ENCODE measurements at regions not wholly inside any gene's neighbourhood (a gene's known extent, or its start where the extent isn't known, plus 50 kb on each side); places are given as distances from the start of the nearest gene placed in this dataset.

DNA sequence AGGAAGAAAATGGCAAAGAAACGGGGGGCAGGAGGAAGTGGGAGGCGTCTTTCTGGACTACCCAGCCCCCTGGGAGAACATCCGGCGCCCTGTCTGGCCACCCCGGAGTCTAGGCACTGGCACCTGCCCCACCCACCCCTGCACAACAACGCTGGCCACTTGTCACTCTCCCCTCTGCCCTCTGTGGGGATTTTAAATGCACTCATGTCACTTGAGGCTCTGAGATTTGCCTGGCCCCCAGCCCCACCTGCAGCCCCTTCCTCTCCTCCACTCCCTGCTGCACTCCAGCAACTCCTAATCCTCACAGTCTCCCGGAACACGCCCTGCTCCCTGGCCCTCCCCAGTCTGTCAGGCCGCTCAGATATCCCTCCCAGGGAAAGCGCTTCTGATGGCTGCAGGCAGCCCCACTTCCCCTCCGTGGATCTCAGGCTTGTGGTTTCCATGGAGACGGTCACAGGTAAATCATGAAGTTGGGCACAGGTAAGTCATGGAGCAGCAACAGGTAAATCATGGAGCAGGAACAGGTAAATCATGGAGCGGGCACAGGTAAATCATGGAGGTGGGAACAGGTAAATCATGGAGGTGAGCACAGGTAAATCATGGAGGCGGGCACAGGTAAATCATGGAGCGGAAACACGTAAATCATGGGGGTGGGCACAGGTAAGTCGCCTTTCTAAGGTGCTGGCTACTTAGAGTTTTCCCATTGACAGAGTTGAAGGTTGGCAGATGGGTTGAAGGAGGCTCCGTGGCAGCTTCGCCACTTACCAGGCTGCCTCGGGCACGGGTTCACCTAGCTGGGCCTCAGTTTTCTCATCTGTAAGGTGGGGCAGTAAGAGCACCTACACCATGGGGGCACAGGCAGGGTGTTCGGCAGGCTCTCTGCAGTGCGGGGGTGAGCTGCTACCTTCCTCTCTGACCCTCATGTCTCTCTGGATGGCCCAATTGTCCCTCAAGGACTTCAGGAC lies 79.0 kb upstream of the SHISAL1 start:
- DNase-seq (peak in 2 of 4 donors; percentile 10 to 32), ATAC-seq (no peak)
- no peaks in the 10 kb centered on the region for H3K4me1 ChIP-seq
- no peak overlapping the region for H3K27ac ChIP-seq
- H3K4me3 ChIP-seq = no peak overlapping the region
- H3K27me3 ChIP-seq = peaks cover 0 to 19% of the 10 kb centered on the region in 2 donors
- TF ChIP-seq, protein P1, sequence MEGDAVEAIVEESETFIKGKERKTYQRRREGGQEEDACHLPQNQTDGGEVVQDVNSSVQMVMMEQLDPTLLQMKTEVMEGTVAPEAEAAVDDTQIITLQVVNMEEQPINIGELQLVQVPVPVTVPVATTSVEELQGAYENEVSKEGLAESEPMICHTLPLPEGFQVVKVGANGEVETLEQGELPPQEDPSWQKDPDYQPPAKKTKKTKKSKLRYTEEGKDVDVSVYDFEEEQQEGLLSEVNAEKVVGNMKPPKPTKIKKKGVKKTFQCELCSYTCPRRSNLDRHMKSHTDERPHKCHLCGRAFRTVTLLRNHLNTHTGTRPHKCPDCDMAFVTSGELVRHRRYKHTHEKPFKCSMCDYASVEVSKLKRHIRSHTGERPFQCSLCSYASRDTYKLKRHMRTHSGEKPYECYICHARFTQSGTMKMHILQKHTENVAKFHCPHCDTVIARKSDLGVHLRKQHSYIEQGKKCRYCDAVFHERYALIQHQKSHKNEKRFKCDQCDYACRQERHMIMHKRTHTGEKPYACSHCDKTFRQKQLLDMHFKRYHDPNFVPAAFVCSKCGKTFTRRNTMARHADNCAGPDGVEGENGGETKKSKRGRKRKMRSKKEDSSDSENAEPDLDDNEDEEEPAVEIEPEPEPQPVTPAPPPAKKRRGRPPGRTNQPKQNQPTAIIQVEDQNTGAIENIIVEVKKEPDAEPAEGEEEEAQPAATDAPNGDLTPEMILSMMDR (IDR thresholded peaks at IDR 0.05) = no peak
- intact Hi-C loops (cut with DNase I) = no loop called here
- H3K9me3 ChIP-seq = no peaks in the 10 kb centered on the region
- no peaks in the 10 kb centered on the region for H3K36me3 ChIP-seq

DNA sequence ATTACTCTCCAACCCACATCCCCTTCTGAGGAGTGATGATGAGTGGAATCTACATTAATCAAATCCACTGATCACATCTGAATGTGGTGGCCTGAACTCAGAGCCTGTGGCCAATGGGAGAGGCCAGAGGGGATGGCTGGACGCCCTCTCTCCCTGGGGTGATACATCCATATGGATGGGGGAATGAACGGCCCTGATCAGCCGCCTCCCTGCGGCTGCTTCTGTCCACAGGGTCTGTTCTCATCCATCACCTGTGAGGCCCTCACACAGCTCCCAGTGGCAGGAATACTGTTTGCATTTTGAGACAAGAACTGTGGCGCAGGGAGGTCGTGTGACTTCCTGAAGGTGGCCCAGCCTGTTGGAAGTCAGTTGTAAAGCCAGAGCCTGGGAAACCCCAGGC lies 78.3 kb upstream of the SHISAL1 start:
- intact Hi-C loops (cut with DNase I) = no loop called here
- H3K4me1 ChIP-seq = no peaks in the 10 kb centered on the region
- ATAC-seq (no peak), DNase-seq (peak in 2 of 4 donors; percentile 27 to 37)
- H3K9me3 ChIP-seq = no peaks in the 10 kb centered on the region
- no peak overlapping the region for H3K27ac ChIP-seq
- H3K4me3 ChIP-seq = no peak overlapping the region
- TF ChIP-seq, protein P1 (IDR thresholded peaks at IDR 0.05) = no peak
- H3K36me3 ChIP-seq = no peaks in the 10 kb centered on the region
- H3K27me3 ChIP-seq = peaks cover 0 to 19% of the 10 kb centered on the region in 2 donors

DNA sequence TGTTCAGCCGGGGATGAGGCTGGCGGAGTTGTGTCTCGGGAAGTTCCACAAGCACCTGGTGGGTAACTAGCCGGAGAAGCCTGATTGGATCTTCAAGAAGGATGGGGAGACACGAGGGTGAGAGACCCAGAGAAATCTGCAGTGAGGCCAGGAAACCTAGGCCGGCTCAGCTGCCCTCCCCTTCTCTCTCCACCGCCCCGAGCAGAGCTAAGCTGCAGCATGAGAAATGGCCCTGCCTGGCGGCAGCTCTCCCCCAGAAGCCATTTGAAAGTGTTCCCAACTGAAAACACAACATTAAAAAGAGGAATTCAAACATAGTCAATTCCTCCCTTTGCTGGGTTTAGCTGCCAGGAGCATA lies 77.8 kb upstream of the SHISAL1 start:
- TF ChIP-seq, protein P1 (IDR thresholded peaks at IDR 0.05) = no peak
- Histone ChIP-seq H3K9me3 (no peaks in the 10 kb centered on the region), H3K36me3 (no peaks in the 10 kb centered on the region), H3K4me1 (no peaks in the 10 kb centered on the region), H3K4me3 (no peak overlapping the region), H3K27ac (no peak overlapping the region), H3K27me3 (peaks cover 0 to 19% of the 10 kb centered on the region in 2 donors)
- ATAC-seq = no peak
- DNase-seq = peak in 1 of 4 donors; percentile 22
- intact Hi-C loops (cut with DNase I) = no loop called here

DNA sequence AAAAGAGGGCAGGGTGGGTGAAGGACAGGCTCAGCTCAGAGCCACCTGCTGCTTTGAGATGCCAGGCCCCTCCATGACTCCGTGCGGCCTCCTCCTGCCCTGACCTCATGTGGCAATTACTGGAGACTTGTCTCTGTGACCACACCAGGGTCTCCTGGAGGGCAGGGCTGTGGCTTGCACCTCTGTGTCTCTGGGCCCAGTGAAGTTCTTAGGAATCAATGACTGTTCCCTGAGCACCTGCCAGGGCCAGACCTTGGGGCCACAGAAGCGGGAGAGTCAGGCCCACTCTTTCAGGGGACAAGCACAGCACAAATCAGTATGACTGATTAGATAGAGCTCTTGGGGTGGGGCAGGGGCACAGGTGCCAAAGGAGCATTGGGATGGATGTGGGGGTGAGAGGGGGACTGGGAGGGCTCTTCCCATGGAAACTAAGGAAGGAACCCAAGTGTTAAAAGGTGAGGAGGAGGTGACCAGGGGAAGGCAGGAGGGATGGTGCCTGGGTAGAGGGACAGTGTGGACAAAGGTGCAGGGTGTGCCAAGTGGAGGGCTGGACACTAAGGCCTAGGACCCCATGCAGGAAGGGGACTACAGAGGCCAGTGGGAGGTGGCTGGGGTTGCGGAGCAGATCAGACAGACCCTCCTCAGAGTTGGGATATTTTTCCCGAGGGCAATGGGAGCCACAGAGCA lies 77.3 kb upstream of the SHISAL1 start:
- TF ChIP-seq, protein P1 (IDR thresholded peaks at IDR 0.05) = no peak
- H3K36me3 ChIP-seq = no peaks in the 10 kb centered on the region
- intact Hi-C loops (cut with DNase I) = no loop called here
- peak in 1 of 4 donors; percentile 41 for DNase-seq
- H3K27me3 ChIP-seq = peaks cover 0 to 19% of the 10 kb centered on the region in 2 donors
- H3K27ac ChIP-seq = no peak overlapping the region
- no peaks in the 10 kb centered on the region for H3K9me3 ChIP-seq
- H3K4me1 ChIP-seq = no peaks in the 10 kb centered on the region
- no peak overlapping the region for H3K4me3 ChIP-seq
- no peak for ATAC-seq

DNA sequence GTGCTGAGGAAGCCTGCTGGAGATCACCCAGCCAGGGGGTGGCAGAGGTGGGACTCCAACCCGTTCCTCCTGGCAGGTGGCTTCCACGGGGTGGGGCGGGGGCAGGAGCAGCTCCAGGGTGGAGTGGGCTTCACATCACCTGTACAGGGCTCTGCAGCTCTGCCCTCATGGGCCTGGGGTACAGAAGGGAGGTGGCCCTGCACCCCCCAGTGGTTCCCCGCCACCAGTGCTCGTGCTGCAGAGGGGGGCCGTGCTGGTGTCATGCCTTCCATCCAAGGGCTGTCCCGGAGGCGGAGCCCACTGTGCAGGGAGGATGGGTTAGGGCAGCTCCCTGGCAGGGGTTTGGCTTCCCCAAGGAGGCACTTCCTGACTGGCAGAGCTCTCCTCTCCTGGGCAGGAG lies 76.4 kb upstream of the SHISAL1 start:
- no peak for ATAC-seq
- Histone ChIP-seq H3K27me3 (peaks cover 0 to 19% of the 10 kb centered on the region in 2 donors), H3K4me3 (no peak overlapping the region), H3K27ac (no peak overlapping the region), H3K9me3 (no peaks in the 10 kb centered on the region), H3K4me1 (no peaks in the 10 kb centered on the region), H3K36me3 (no peaks in the 10 kb centered on the region)
- TF ChIP-seq, protein P1 (IDR thresholded peaks at IDR 0.05) = no peak
- peak in 1 of 4 donors; percentile 55 for DNase-seq
- intact Hi-C loops (cut with DNase I) = no loop called here
